ENCODE measurements at regions not wholly inside any gene's neighbourhood (a gene's known extent, or its start where the extent isn't known, plus 50 kb on each side); places are given as distances from the start of the nearest gene placed in this dataset.

GRCh38 chr18:1564793-1565192 lies 660.1 kb downstream of the ADCYAP1 start:
- TF ChIP-seq EZH2phosphoT487 (IDR thresholded peaks at IDR 0.05; ENCODE audit: insufficient read depth, low read depth) (no peak), EZH2 (IDR thresholded peaks at IDR 0.05; ENCODE audit: insufficient read depth, poor library complexity, severe bottlenecking) (no peak)
